Left lung (tissue), 4 donors: ENCODE measurements at regions not wholly inside any gene's neighbourhood (a gene's known extent, or its start where the extent isn't known, plus 50 kb on each side); places are given as distances from the start of the nearest gene placed in this dataset.

Experiments used
- ATAC-seq: fragments of 200-7000 bp; cut with Tn5 transposase; one replicate; pipeline ENCODE4 v1.9.1; 2020; ENCODE audit warnings: moderate library complexity
- DNase-seq, 4 donors: peaks; one replicate each; pipeline ENCODE4 v3.0.0-alpha.2; 2013 to 2020
- H3K27ac ChIP-seq, 2 donors: fragments of 200-600 bp; sonication (generic) in 1 of 2; one replicate each; pipeline versions ENCODE4 v1.5.0 to v1.8.0; 2020 to 2021
- H3K27me3 ChIP-seq, 2 donors: fragments of 200-600 bp; sonication (generic) in 1 of 2; one replicate each; pipeline versions ENCODE4 v1.5.0 to v1.8.0; 2020 to 2021
- H3K36me3 ChIP-seq, 2 donors: fragments of 200-600 bp; sonication (generic) in 1 of 2; one replicate each; pipeline versions ENCODE4 v1.5.0 to v1.8.0; 2020 to 2021
- H3K4me1 ChIP-seq, 2 donors: fragments of 200-600 bp; one replicate each; pipeline ENCODE4 v1.8.0; 2021
- H3K4me3 ChIP-seq, 2 donors: fragments of 200-600 bp; sonication (generic) in 1 of 2; one replicate each; pipeline versions ENCODE4 v1.5.0 to v1.8.0; 2020 to 2021; ENCODE audit warnings: mild to moderate bottlenecking in 1 of 2
- H3K9me3 ChIP-seq, 2 donors: fragments of 200-600 bp; sonication (generic) in 1 of 2; one replicate each; pipeline versions ENCODE4 v1.5.0 to v1.8.0; 2020 to 2021
- CTCF ChIP-seq, 2 donors: fragments of 200-600 bp; sonication (generic) in 1 of 2; IDR thresholded peaks; one replicate each; pipeline versions ENCODE4 v1.5.0 to v1.8.0; 2021; ENCODE audit warnings: antibody characterized with exemption in 2 of 2
- intact Hi-C, 2 donors: fragments of 100-400 bp; cut with DNase I; formaldehyde crosslinking; loops; one replicate each; pipeline versions ENCODE4 v1.11.2 to v1.14.2; 2022
- donor health status: DM: no; HTN: yes; CAD: no.
- donor health status: DM: no; HTN: no; CAD: no.

DNA sequence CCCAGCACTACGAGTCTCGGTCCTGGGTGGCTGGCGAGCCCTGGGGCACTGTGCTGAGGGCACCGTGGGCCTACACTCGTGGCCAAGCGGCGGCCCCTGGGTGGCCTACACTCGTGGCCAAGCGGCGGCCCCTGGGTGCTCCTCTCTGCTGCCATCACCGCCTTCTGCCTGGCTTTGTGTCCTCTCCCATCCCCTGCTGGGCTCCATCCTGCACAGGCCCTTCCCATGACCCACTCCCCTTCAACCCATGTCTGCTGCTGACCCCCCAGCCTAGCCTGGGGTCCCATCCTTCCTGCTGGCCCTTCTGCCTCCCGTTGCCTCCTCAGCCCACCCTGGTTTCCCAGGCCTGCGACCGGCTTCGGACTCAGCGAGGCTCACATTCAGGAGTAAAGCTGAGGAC lies 87.4 kb upstream of the CLDN5 start:
- Histone ChIP-seq H3K4me1 (peaks cover 0 to 7% of the 10 kb centered on the region in 2 donors), H3K27ac (no peak overlapping the region), H3K36me3 (no peaks in the 10 kb centered on the region), H3K9me3 (no peaks in the 10 kb centered on the region), H3K27me3 (peaks cover 0 to 19% of the 10 kb centered on the region in 2 donors), H3K4me3 (no peak overlapping the region)
- TF ChIP-seq CTCF (IDR thresholded peaks at IDR 0.05) = no peak
- intact Hi-C loops = no loop called here
- no peak for DNase-seq
- no peak for ATAC-seq

DNA sequence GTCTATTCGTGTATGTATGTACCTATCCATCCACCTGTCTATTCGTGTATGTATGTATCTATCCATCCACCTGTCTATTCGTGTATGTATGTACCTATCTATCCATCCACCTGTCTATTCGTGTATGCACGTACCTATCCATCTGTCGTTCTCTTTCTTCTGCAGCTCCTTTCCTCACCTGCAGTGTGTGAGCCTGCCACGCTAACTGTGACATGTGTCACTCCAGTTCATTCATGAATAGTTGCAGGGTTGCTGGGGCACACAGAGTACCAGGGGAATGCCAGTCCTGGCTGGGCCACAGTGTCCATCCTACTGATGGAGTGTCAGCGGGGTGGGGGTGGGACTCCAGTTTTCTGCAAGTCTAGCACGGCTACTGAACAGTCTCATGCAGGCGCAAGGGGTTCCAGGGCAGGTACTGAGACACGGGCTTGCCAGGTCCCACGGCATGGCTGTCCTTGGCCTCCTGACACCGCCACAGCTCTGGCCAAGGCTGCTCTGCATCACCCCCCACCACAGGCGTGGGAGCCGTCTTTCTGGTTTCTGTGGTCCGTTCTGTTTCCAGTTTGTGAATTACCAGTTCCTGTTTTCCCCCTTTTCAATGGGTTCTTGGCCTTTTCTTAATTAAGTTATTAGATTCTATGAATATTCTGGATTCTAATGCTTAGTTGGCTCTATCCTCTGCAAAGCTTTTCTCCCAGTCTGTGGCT lies 88.8 kb upstream of the CLDN5 start:
- Histone ChIP-seq H3K27me3 (peaks cover 0 to 4% of the 10 kb centered on the region in 2 donors), H3K36me3 (no peaks in the 10 kb centered on the region), H3K9me3 (no peaks in the 10 kb centered on the region), H3K4me1 (no peaks in the 10 kb centered on the region), H3K27ac (no peak overlapping the region), H3K4me3 (no peak overlapping the region)
- ATAC-seq (no peak), DNase-seq (no peak)
- intact Hi-C loops = no loop called here
- no peak for TF ChIP-seq CTCF (IDR thresholded peaks at IDR 0.05)

- Histone ChIP-seq H3K9me3 (no peaks in the 10 kb centered on the region), H3K36me3 (no peaks in the 10 kb centered on the region), H3K4me1 (no peaks in the 10 kb centered on the region), H3K27me3 (no peaks in the 10 kb centered on the region), H3K4me3 (no peak overlapping the region), H3K27ac (no peak overlapping the region)
- no peak for DNase-seq
- no peak for TF ChIP-seq CTCF (IDR thresholded peaks at IDR 0.05)
- intact Hi-C loops = no loop called here
- no peak for ATAC-seq
These were observed 90.3 kb upstream of the CLDN5 start for GRCh38 chr22:19614536-19614863.

DNA sequence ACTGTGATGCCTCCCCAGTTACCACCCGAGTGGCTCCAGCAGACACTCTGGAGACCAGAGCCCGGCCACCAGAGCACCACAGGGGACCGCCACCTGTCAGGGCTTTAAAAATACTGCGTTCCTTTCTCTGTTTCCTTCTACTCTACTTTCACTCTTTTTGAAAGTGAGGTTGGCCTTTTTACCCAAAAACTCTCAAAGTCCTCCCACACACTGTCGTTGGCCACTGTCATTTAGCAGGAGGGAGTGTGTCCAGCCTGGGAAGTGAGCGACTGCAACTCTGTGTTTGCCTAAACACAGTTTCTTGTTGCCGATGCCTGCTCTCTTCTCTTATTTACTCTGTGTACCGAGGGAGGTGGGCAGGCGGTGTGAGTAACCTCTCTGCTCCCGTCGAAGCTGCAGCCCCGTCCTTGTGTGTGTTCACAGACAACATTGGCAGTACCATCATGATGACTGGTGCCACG lies 90.8 kb upstream of the CLDN5 start:
- intact Hi-C loops = no loop called here
- no peaks in the 10 kb centered on the region for H3K36me3 ChIP-seq
- no peak for ATAC-seq

More for the DNA sequence above, 90.8 kb upstream of the CLDN5 start:
- H3K4me1 ChIP-seq = no peaks in the 10 kb centered on the region
- H3K9me3 ChIP-seq = no peaks in the 10 kb centered on the region
- H3K4me3 ChIP-seq = no peak overlapping the region
- no peak for TF ChIP-seq CTCF (IDR thresholded peaks at IDR 0.05)
- no peak for DNase-seq
- no peak overlapping the region for H3K27ac ChIP-seq
- H3K27me3 ChIP-seq = no peaks in the 10 kb centered on the region
